ENCODE measurements at regions not wholly inside any gene's neighbourhood (a gene's known extent, or its start where the extent isn't known, plus 50 kb on each side); places are given as distances from the start of the nearest gene placed in this dataset.

DNA sequence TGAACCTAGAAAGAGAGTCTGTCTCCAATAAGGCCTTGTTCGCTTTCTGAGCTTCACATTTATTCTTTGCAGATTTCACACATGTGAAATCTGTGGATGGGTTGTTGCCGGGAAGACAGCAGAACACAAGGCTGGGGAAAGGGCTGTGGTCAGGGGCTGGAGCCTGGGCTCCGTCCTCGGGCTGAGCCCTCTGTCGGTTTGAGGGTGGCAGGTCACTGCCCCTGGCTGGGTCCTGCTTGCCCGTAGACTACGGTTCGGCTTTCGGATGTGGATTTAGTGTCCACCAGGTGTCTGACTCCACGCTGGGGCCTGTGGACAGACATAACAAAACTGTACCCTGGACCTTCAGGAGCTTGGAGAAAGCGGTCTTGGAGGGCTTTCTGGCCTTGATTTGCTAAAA, 117.0 kb upstream of the ALX4 start:
- TF ChIP-seq, protein P1, sequence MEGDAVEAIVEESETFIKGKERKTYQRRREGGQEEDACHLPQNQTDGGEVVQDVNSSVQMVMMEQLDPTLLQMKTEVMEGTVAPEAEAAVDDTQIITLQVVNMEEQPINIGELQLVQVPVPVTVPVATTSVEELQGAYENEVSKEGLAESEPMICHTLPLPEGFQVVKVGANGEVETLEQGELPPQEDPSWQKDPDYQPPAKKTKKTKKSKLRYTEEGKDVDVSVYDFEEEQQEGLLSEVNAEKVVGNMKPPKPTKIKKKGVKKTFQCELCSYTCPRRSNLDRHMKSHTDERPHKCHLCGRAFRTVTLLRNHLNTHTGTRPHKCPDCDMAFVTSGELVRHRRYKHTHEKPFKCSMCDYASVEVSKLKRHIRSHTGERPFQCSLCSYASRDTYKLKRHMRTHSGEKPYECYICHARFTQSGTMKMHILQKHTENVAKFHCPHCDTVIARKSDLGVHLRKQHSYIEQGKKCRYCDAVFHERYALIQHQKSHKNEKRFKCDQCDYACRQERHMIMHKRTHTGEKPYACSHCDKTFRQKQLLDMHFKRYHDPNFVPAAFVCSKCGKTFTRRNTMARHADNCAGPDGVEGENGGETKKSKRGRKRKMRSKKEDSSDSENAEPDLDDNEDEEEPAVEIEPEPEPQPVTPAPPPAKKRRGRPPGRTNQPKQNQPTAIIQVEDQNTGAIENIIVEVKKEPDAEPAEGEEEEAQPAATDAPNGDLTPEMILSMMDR (IDR thresholded peaks at IDR 0.05; ENCODE audit: low read depth, low read length, poor library complexity, severe bottlenecking): no peak
- no peak for TF ChIP-seq EZH2phosphoT487 (IDR thresholded peaks at IDR 0.05; ENCODE audit: borderline replicate concordance, low read length)
